ENCODE measurements at regions not wholly inside any gene's neighbourhood (a gene's known extent, or its start where the extent isn't known, plus 50 kb on each side); places are given as distances from the start of the nearest gene placed in this dataset.

GRCh38 chr4:35608205-35608604 is 636.1 kb downstream of the ARAP2 start:
- DNase-seq: no peak

- no peak for DNase-seq
Measured at GRCh38 chr4:35614120-35614519, 630.2 kb downstream of the ARAP2 start.

GRCh38 chr4:35639929-35640328 is 604.4 kb downstream of the ARAP2 start:
- no peak for DNase-seq

- DNase-seq: no peak
Measured at GRCh38 chr4:35643661-35644060, 600.7 kb downstream of the ARAP2 start.

GRCh38 chr4:35644591-35644990 is 599.7 kb downstream of the ARAP2 start:
- no peak for DNase-seq

GRCh38 chr4:35649011-35649410 is 595.3 kb downstream of the ARAP2 start:
- DNase-seq: no peak

- DNase-seq: no peak
Measured at GRCh38 chr4:35649778-35650177, 594.5 kb downstream of the ARAP2 start.

- no peak for DNase-seq
Measured at GRCh38 chr4:35652197-35652596, 592.1 kb downstream of the ARAP2 start.

GRCh38 chr4:35653451-35653850 is 590.9 kb downstream of the ARAP2 start:
- no peak for DNase-seq

- no peak for DNase-seq
Measured at GRCh38 chr4:35673137-35673536, 571.2 kb downstream of the ARAP2 start.

GRCh38 chr4:35684755-35685154 is 559.6 kb downstream of the ARAP2 start:
- no peak for DNase-seq

- peak; percentile 67 for DNase-seq
Measured at GRCh38 chr4:35689870-35690269, 554.4 kb downstream of the ARAP2 start.

GRCh38 chr4:35690271-35690670 is 554.0 kb downstream of the ARAP2 start:
- DNase-seq: no peak

- DNase-seq: no peak
Measured at GRCh38 chr4:35695003-35695402, 549.3 kb downstream of the ARAP2 start.

GRCh38 chr4:35695421-35695820 is 548.9 kb downstream of the ARAP2 start:
- DNase-seq: no peak

GRCh38 chr4:35697210-35697736 is 547.0 kb downstream of the ARAP2 start:
- DNase-seq: no peak

- no peak for DNase-seq
Measured at GRCh38 chr4:35700663-35701062, 543.7 kb downstream of the ARAP2 start.

GRCh38 chr4:35709080-35709479 is 535.2 kb downstream of the ARAP2 start:
- no peak for DNase-seq

GRCh38 chr4:35710343-35710742 is 534.0 kb downstream of the ARAP2 start:
- no peak for DNase-seq

GRCh38 chr4:35711127-35711526 is 533.2 kb downstream of the ARAP2 start:
- DNase-seq: no peak

GRCh38 chr4:35723973-35724372 is 520.3 kb downstream of the ARAP2 start:
- no peak for DNase-seq

- no peak for DNase-seq
Measured at GRCh38 chr4:35725131-35725530, 519.2 kb downstream of the ARAP2 start.

- no peak for DNase-seq
Measured at GRCh38 chr4:35730414-35730813, 513.9 kb downstream of the ARAP2 start.

- no peak for DNase-seq
Measured at GRCh38 chr4:35734381-35735098, 509.8 kb downstream of the ARAP2 start.

GRCh38 chr4:35739308-35739707 is 505.0 kb downstream of the ARAP2 start:
- no peak for DNase-seq

Measured in islet precursor cell (in vitro differentiated cells).